Rectal smooth muscle tissue (tissue), 1 donor: ENCODE measurements at regions not wholly inside any gene's neighbourhood (a gene's known extent, or its start where the extent isn't known, plus 50 kb on each side); places are given as distances from the start of the nearest gene placed in this dataset.

Experiments used
- H3K27ac ChIP-seq: one replicate; pipeline ENCODE4 v1.7.0; 2013; ENCODE audit warnings: low read depth, low read length, inconsistent platforms
- H3K27me3 ChIP-seq: one replicate; pipeline ENCODE4 v1.7.0; 2013; ENCODE audit warnings: low read length; ENCODE audit not compliant: control insufficient read depth, insufficient read depth
- H3K36me3 ChIP-seq: one replicate; pipeline ENCODE4 v1.7.0; 2013; ENCODE audit warnings: low read length; ENCODE audit not compliant: control insufficient read depth, insufficient read depth
- H3K4me1 ChIP-seq: one replicate; pipeline ENCODE4 v1.7.0; 2013; ENCODE audit warnings: low read length; ENCODE audit not compliant: control insufficient read depth, insufficient read depth
- H3K4me3 ChIP-seq: one replicate; pipeline ENCODE4 v1.7.0; 2013; ENCODE audit warnings: low read length
- H3K9ac ChIP-seq: one replicate; pipeline ENCODE4 v1.7.0; 2013; ENCODE audit warnings: low read length

GRCh38 chr3:162802228-162802965, 1305.8 kb downstream of the OTOL1 start:
- H3K4me1 ChIP-seq = no peaks in the 10 kb centered on the region
- H3K36me3 ChIP-seq = no peaks in the 10 kb centered on the region
- no peak overlapping the region for H3K4me3 ChIP-seq
- no peak overlapping the region for H3K27ac ChIP-seq
- H3K27me3 ChIP-seq = no peaks in the 10 kb centered on the region
- no peak overlapping the region for H3K9ac ChIP-seq

- no peak overlapping the region for H3K27ac ChIP-seq
- no peak overlapping the region for H3K9ac ChIP-seq
- no peaks in the 10 kb centered on the region for H3K36me3 ChIP-seq
- no peak overlapping the region for H3K4me3 ChIP-seq
- no peaks in the 10 kb centered on the region for H3K4me1 ChIP-seq
- no peaks in the 10 kb centered on the region for H3K27me3 ChIP-seq
These were observed 1314.2 kb downstream of the OTOL1 start for GRCh38 chr3:162810776-162811175.

GRCh38 chr3:162842549-162843216, 1346.1 kb downstream of the OTOL1 start:
- Histone ChIP-seq H3K27ac (no peak overlapping the region), H3K36me3 (no peaks in the 10 kb centered on the region), H3K4me1 (no peaks in the 10 kb centered on the region), H3K27me3 (no peaks in the 10 kb centered on the region), H3K4me3 (no peak overlapping the region), H3K9ac (no peak overlapping the region)

- Histone ChIP-seq H3K4me1 (no peaks in the 10 kb centered on the region), H3K4me3 (no peak overlapping the region), H3K27ac (no peak overlapping the region), H3K36me3 (no peaks in the 10 kb centered on the region), H3K27me3 (no peaks in the 10 kb centered on the region), H3K9ac (no peak overlapping the region)
These were observed 1349.3 kb downstream of the OTOL1 start for GRCh38 chr3:162845918-162846317.

- Histone ChIP-seq H3K27ac (no peak overlapping the region), H3K36me3 (no peaks in the 10 kb centered on the region), H3K4me1 (no peaks in the 10 kb centered on the region), H3K27me3 (no peaks in the 10 kb centered on the region), H3K4me3 (no peak overlapping the region), H3K9ac (no peak overlapping the region)
These were observed 1350.9 kb downstream of the OTOL1 start for GRCh38 chr3:162847511-162847910.

GRCh38 chr3:162863579-162863978, 1367.0 kb downstream of the OTOL1 start:
- Histone ChIP-seq H3K36me3 (no peaks in the 10 kb centered on the region), H3K4me1 (no peaks in the 10 kb centered on the region), H3K4me3 (no peak overlapping the region), H3K27me3 (no peaks in the 10 kb centered on the region), H3K9ac (no peak overlapping the region), H3K27ac (no peak overlapping the region)

GRCh38 chr3:162865466-162865865, 1368.9 kb downstream of the OTOL1 start:
- H3K27ac ChIP-seq = no peak overlapping the region
- no peak overlapping the region for H3K4me3 ChIP-seq
- H3K4me1 ChIP-seq = no peaks in the 10 kb centered on the region
- no peaks in the 10 kb centered on the region for H3K27me3 ChIP-seq
- H3K36me3 ChIP-seq = no peaks in the 10 kb centered on the region
- H3K9ac ChIP-seq = no peak overlapping the region

- Histone ChIP-seq H3K36me3 (no peaks in the 10 kb centered on the region), H3K27ac (no peak overlapping the region), H3K9ac (no peak overlapping the region), H3K4me3 (no peak overlapping the region), H3K27me3 (no peaks in the 10 kb centered on the region), H3K4me1 (no peaks in the 10 kb centered on the region)
These were observed 1382.5 kb downstream of the OTOL1 start for GRCh38 chr3:162879021-162879562.

- Histone ChIP-seq H3K9ac (no peak overlapping the region), H3K4me1 (no peaks in the 10 kb centered on the region), H3K4me3 (no peak overlapping the region), H3K27ac (no peak overlapping the region), H3K27me3 (no peaks in the 10 kb centered on the region), H3K36me3 (no peaks in the 10 kb centered on the region)
These were observed 1387.8 kb downstream of the OTOL1 start for GRCh38 chr3:162884373-162884772.

GRCh38 chr3:162892921-162893793, 1396.5 kb downstream of the OTOL1 start:
- Histone ChIP-seq H3K4me1 (no peaks in the 10 kb centered on the region), H3K27ac (no peak overlapping the region), H3K4me3 (no peak overlapping the region), H3K27me3 (no peaks in the 10 kb centered on the region), H3K36me3 (no peaks in the 10 kb centered on the region), H3K9ac (no peak overlapping the region)

GRCh38 chr3:162897291-162897690, 1400.7 kb downstream of the OTOL1 start:
- Histone ChIP-seq H3K4me3 (no peak overlapping the region), H3K4me1 (no peaks in the 10 kb centered on the region), H3K27ac (no peak overlapping the region), H3K9ac (no peak overlapping the region), H3K27me3 (no peaks in the 10 kb centered on the region), H3K36me3 (no peaks in the 10 kb centered on the region)

GRCh38 chr3:162932503-162932902, 1435.9 kb downstream of the OTOL1 start:
- H3K36me3 ChIP-seq = no peaks in the 10 kb centered on the region
- H3K27me3 ChIP-seq = no peaks in the 10 kb centered on the region
- no peak overlapping the region for H3K9ac ChIP-seq
- no peak overlapping the region for H3K27ac ChIP-seq
- no peaks in the 10 kb centered on the region for H3K4me1 ChIP-seq
- H3K4me3 ChIP-seq = no peak overlapping the region
